ENCODE measurements at regions not wholly inside any gene's neighbourhood (a gene's known extent, or its start where the extent isn't known, plus 50 kb on each side); places are given as distances from the start of the nearest gene placed in this dataset.

DNA sequence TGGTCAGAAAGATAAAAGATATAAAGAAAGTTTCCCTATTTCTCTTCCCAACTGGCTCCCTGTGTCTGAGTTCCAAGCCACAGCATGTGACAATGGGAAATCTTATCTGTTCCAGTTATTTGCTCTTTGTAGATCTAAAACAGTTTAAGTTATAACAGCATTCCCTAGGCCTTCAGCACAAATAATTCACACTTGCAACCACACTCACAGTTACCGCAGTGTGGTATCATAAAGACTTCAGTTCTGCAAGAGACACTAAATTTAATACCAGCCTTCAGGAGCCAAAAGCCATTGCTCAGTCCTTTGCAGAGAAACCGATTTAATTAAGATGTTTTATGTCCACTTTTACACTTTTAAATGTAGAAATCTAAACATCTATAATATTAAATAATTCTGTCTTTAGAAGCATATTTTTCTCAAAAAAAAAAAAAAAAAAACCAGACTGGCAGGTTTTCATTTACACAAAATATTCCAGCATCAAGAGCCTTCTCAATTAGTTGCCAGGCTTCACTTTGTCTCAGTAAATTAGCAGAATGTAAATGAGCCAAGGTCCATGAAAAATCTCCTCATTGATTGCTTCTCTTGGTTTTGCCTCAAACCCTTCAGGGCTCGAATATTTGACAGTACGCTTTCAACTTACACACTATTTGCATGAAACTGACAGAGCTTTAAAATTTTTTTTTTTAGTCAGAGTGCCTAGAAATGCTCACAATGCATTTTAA is 300.0 kb upstream of the DDI1 start:
- no peak for DNase-seq (ENCODE audit: low spot score)
- Histone ChIP-seq H3K9ac (ENCODE audit: low read depth in 1 of 2, low read length in 2 of 2) (no peak overlapping the region), H3K36me3 (ENCODE audit: control insufficient read depth in 4 of 4, insufficient read depth in 3 of 4, low read depth in 1 of 4, low read length in 3 of 4) (no peaks in the 10 kb centered on the region), H3K27ac (ENCODE audit: low read depth in 1 of 2, low read length in 2 of 2) (no peak overlapping the region), H3K27me3 (ENCODE audit: control insufficient read depth in 4 of 4, insufficient read depth in 4 of 4, low read length in 3 of 4) (no peaks in the 10 kb centered on the region), H3K4me1 (ENCODE audit: control insufficient read depth in 4 of 4, insufficient read depth in 4 of 4, low read length in 3 of 4) (no peaks in the 10 kb centered on the region), H3K9me3 (ENCODE audit: control insufficient read depth in 4 of 4, low read length in 3 of 4) (no peaks in the 10 kb centered on the region), H3K4me3 (ENCODE audit: low read depth in 1 of 3, low read length in 3 of 3) (no peak overlapping the region)
- TF ChIP-seq, protein P1, sequence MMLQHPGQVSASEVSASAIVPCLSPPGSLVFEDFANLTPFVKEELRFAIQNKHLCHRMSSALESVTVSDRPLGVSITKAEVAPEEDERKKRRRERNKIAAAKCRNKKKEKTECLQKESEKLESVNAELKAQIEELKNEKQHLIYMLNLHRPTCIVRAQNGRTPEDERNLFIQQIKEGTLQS (IDR thresholded peaks at IDR 0.05) = no peak
- 84% methylated on average over 4 of the region's 4 CpGs for WGBS

- Histone ChIP-seq H3K9me3 (ENCODE audit: control insufficient read depth in 4 of 4, low read length in 3 of 4) (no peaks in the 10 kb centered on the region), H3K4me1 (ENCODE audit: control insufficient read depth in 4 of 4, insufficient read depth in 4 of 4, low read length in 3 of 4) (no peaks in the 10 kb centered on the region), H3K9ac (ENCODE audit: low read depth in 1 of 2, low read length in 2 of 2) (no peak overlapping the region), H3K27me3 (ENCODE audit: control insufficient read depth in 4 of 4, insufficient read depth in 4 of 4, low read length in 3 of 4) (no peaks in the 10 kb centered on the region), H3K27ac (ENCODE audit: low read depth in 1 of 2, low read length in 2 of 2) (no peak overlapping the region), H3K36me3 (ENCODE audit: control insufficient read depth in 4 of 4, insufficient read depth in 3 of 4, low read depth in 1 of 4, low read length in 3 of 4) (no peaks in the 10 kb centered on the region), H3K4me3 (ENCODE audit: low read depth in 1 of 3, low read length in 3 of 3) (no peak overlapping the region)
- DNase-seq (ENCODE audit: low spot score) = no peak
- WGBS = 62% methylated on average over 4 of the region's 4 CpGs
- TF ChIP-seq YY1 (IDR thresholded peaks at IDR 0.05) (no peak), TAF1 (conservative IDR thresholded peaks at IDR 0.05) (no peak), RAD21 (IDR thresholded peaks at IDR 0.05) (no peak), NR2F2 (IDR thresholded peaks at IDR 0.05) (no peak), EGR1 (IDR thresholded peaks at IDR 0.05; ENCODE audit: low read depth in 2 of 2) (no peak), REST (IDR thresholded peaks at IDR 0.05) (no peak), GABPA (IDR thresholded peaks at IDR 0.05 in 1 of 2, conservative IDR thresholded peaks at IDR 0.05 in 1 of 2) (no peak), HNF4G (IDR thresholded peaks at IDR 0.05) (no peak), RXRA (IDR thresholded peaks at IDR 0.05) (no peak), CTCF (IDR thresholded peaks at IDR 0.05; ENCODE audit: low read depth, low read length, missing input control) (no peak), FOXA2 (IDR thresholded peaks at IDR 0.05) (no peak)
- TF ChIP-seq, protein P1 (IDR thresholded peaks at IDR 0.05) = no peak
- TF ChIP-seq, protein P2, sequence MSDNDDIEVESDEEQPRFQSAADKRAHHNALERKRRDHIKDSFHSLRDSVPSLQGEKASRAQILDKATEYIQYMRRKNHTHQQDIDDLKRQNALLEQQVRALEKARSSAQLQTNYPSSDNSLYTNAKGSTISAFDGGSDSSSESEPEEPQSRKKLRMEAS (IDR thresholded peaks at IDR 0.05) = no peak
Observed at GRCh38 chr11:103737037-103737622, 299.3 kb upstream of the DDI1 start.

Measured in liver (tissue), 8 donors.